OCI-LY3 (cell line): ENCODE measurements at regions not wholly inside any gene's neighbourhood (a gene's known extent, or its start where the extent isn't known, plus 50 kb on each side); places are given as distances from the start of the nearest gene placed in this dataset.

Source experiments
- H2AFZ ChIP-seq: fragments of 200-600, 300-600 bp; shearing (Covaris generic); 2 replicates; pipeline ENCODE4 v1.6.0; 2014; ENCODE audit warnings: antibody characterized with exemption, low read depth, low read length
- H3K27ac ChIP-seq: fragments of 200-600, 300-600 bp; sonication (generic); 2 replicates; pipeline ENCODE4 v1.5.1; 2014; ENCODE audit warnings: mild to moderate bottlenecking, low read length, moderate library complexity, mixed read lengths
- H3K27me3 ChIP-seq: fragments of 200-600, 300-600 bp; sonication (generic); 2 replicates; pipeline ENCODE4 v1.6.1; 2014; ENCODE audit warnings: low read depth, low read length, mixed read lengths
- H3K36me3 ChIP-seq: fragments of 200-600, 300-600 bp; sonication (generic); replicated peaks from 2 replicates; pipeline ENCODE3; 2014; ENCODE audit warnings: low read depth, low read length, mixed read lengths
- H3K4me1 ChIP-seq: fragments of 300-600, 200-600 bp; sonication (generic); 2 replicates; pipeline ENCODE4 v1.6.1; 2014; ENCODE audit warnings: low read length, mixed read lengths
- H3K4me2 ChIP-seq: fragments of 200-600, 300-600 bp; sonication (generic); 2 replicates; pipeline ENCODE4 v1.6.1; 2014; ENCODE audit warnings: low read length, mixed read lengths
- H3K4me3 ChIP-seq: fragments of 300-600, 200-600 bp; sonication (generic); 2 replicates; pipeline ENCODE4 v1.5.1; 2014; ENCODE audit warnings: antibody characterized with exemption, mild to moderate bottlenecking, low read length, moderate library complexity
- H3K79me2 ChIP-seq: fragments of 300-600, 200-600 bp; shearing (Covaris generic); 2 replicates; pipeline ENCODE4 v1.6.1; 2014; ENCODE audit warnings: mild to moderate bottlenecking, low read length, mixed read lengths
- H3K9ac ChIP-seq: fragments of 300-600, 200-600 bp; shearing (Covaris generic); 2 replicates; pipeline ENCODE4 v1.6.0; 2014; ENCODE audit warnings: mild to moderate bottlenecking, low read length, moderate library complexity
- H3K9me3 ChIP-seq: fragments of 200-600, 300-600 bp; shearing (Covaris generic); 2 replicates; pipeline ENCODE4 v1.6.1; 2014; ENCODE audit warnings: low read length, mixed read lengths; ENCODE audit not compliant: insufficient read depth
- H4K20me1 ChIP-seq: fragments of 200-600, 300-600 bp; sonication (generic); 2 replicates; pipeline ENCODE4 v1.6.1; 2016; ENCODE audit warnings: low read length, mixed read lengths; ENCODE audit not compliant: insufficient read depth
- CTCF ChIP-seq: fragments of 200-600, 300-600 bp; sonication (generic); IDR thresholded peaks from 2 replicates; pipeline ENCODE4 v1.5.1; 2014; ENCODE audit warnings: antibody characterized with exemption, low read length, low read depth
- EZH2phosphoT487 ChIP-seq: fragments of 200-600 bp; shearing (Covaris generic); IDR thresholded peaks from 2 replicates; pipeline ENCODE4 v1.6.1; 2018; ENCODE audit warnings: antibody characterized with exemption, mixed run types, low read depth

GRCh38 chr4:138740816-138741745 is 274.5 kb upstream of the NOCT start:
- no peaks in the 10 kb centered on the region for H3K27me3 ChIP-seq
- no peaks in the 10 kb centered on the region for H3K36me3 ChIP-seq
- no peaks in the 10 kb centered on the region for H3K9me3 ChIP-seq
- H4K20me1 ChIP-seq: no peaks in the 10 kb centered on the region
- no peak overlapping the region for H3K9ac ChIP-seq
- H3K79me2 ChIP-seq: no peaks in the 10 kb centered on the region
- H3K4me1 ChIP-seq: no peaks in the 10 kb centered on the region
- TF ChIP-seq CTCF (no peak), EZH2phosphoT487 (no peak)
- H3K27ac ChIP-seq: no peak overlapping the region
- peak overlapping the region; percentile 2; the same call in 1 of the 2 replicates for H2AFZ ChIP-seq
- no peak overlapping the region for H3K4me2 ChIP-seq
- H3K4me3 ChIP-seq: no peak overlapping the region

GRCh38 chr4:138736362-138736761 is 279.2 kb upstream of the NOCT start:
- Histone ChIP-seq H3K9ac (no peak overlapping the region), H3K4me2 (no peak overlapping the region), H3K9me3 (no peaks in the 10 kb centered on the region), H2AFZ (no peak overlapping the region), H3K27me3 (no peaks in the 10 kb centered on the region), H4K20me1 (no peaks in the 10 kb centered on the region), H3K36me3 (no peaks in the 10 kb centered on the region), H3K4me1 (no peaks in the 10 kb centered on the region), H3K79me2 (no peaks in the 10 kb centered on the region), H3K27ac (no peak overlapping the region), H3K4me3 (no peak overlapping the region)
- TF ChIP-seq EZH2phosphoT487 (no peak), CTCF (no peak)

- H2AFZ ChIP-seq: no peak overlapping the region
- no peaks in the 10 kb centered on the region for H3K27me3 ChIP-seq
- no peak for TF ChIP-seq CTCF
- no peak for TF ChIP-seq EZH2phosphoT487
- peaks cover 12% of the 10 kb centered on the region for H3K4me1 ChIP-seq
- no peaks in the 10 kb centered on the region for H4K20me1 ChIP-seq
- no peaks in the 10 kb centered on the region for H3K36me3 ChIP-seq
- H3K4me3 ChIP-seq: no peak overlapping the region
- H3K9ac ChIP-seq: no peak overlapping the region
- H3K79me2 ChIP-seq: no peaks in the 10 kb centered on the region
- H3K4me2 ChIP-seq: no peak overlapping the region
- no peak overlapping the region for H3K27ac ChIP-seq
- no peaks in the 10 kb centered on the region for H3K9me3 ChIP-seq
Measured at GRCh38 chr4:138734746-138735145, 280.8 kb upstream of the NOCT start.

GRCh38 chr4:138728566-138728965 is 287.0 kb upstream of the NOCT start:
- Histone ChIP-seq H3K4me2 (no peak overlapping the region), H3K4me3 (no peak overlapping the region), H3K79me2 (no peaks in the 10 kb centered on the region), H4K20me1 (no peaks in the 10 kb centered on the region), H3K27ac (no peak overlapping the region), H3K9me3 (no peaks in the 10 kb centered on the region), H3K27me3 (no peaks in the 10 kb centered on the region), H3K9ac (no peak overlapping the region), H3K36me3 (no peaks in the 10 kb centered on the region), H2AFZ (no peak overlapping the region), H3K4me1 (peaks cover 13% of the 10 kb centered on the region)
- TF ChIP-seq CTCF (no peak), EZH2phosphoT487 (no peak)
